ENCODE measurements at regions not wholly inside any gene's neighbourhood (a gene's known extent, or its start where the extent isn't known, plus 50 kb on each side); places are given as distances from the start of the nearest gene placed in this dataset.
A peak's percentile ranks its signal among the peaks of the same experiment; 100 is the strongest.

DNA sequence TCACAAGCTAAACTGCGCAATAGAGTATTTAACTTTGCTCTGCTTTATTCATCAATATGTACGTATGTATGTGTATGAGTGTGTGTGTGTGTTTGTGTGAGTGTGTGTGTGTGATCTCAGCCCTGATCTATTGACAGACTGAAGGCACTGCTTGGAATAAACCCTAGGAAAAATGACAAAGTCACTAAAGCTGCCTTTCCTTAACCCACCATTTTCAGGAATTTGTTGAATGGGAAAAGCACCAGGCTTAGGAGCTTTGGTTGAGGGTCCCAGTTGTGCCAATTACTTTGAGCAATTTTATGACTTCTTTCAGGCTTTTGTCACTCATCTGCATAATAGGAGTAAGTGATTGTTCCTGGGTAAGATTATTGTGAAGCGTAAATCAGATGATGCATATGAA, 108.6 kb upstream of the TLR4 start:
- TF ChIP-seq, protein P1, sequence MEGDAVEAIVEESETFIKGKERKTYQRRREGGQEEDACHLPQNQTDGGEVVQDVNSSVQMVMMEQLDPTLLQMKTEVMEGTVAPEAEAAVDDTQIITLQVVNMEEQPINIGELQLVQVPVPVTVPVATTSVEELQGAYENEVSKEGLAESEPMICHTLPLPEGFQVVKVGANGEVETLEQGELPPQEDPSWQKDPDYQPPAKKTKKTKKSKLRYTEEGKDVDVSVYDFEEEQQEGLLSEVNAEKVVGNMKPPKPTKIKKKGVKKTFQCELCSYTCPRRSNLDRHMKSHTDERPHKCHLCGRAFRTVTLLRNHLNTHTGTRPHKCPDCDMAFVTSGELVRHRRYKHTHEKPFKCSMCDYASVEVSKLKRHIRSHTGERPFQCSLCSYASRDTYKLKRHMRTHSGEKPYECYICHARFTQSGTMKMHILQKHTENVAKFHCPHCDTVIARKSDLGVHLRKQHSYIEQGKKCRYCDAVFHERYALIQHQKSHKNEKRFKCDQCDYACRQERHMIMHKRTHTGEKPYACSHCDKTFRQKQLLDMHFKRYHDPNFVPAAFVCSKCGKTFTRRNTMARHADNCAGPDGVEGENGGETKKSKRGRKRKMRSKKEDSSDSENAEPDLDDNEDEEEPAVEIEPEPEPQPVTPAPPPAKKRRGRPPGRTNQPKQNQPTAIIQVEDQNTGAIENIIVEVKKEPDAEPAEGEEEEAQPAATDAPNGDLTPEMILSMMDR (conservative IDR thresholded peaks at IDR 0.05; ENCODE audit: low read depth) = no peak
- DNase-seq (ENCODE audit: low spot score) = no peak
- ChIA-PET CTCF (no interaction called here), POLR2A (ENCODE audit: low non-redundant PET) (no interaction called here)
- no peak overlapping the region for H3K27ac ChIP-seq

DNA sequence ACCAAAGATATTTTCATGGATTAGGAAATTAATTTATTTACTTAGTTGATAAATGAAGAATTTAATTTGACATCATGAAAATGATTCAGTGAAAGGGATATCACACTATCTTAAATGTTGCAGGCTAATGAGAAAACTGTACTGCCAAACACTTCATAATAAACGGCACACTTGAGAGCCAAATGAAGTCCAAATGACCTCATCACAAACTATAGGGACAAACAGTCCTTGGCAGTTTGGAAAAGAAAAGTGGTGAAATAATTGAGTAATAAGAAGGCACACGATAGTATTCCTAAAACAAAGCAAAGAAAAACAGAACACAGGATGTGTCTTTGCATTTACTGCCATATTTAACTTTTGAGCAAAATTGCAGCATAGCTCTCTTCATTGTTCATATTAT, 116.9 kb upstream of the TLR4 start:
- ChIA-PET CTCF (interaction anchor here (0.6 kb wide), 2 partner anchors 809 to 1164 kb away, joined by 3 read pairs; no protein-coding TSS in a partner anchor), POLR2A (ENCODE audit: low non-redundant PET) (no interaction called here)
- TF ChIP-seq, protein P1 (conservative IDR thresholded peaks at IDR 0.05; ENCODE audit: low read depth) = no peak
- no peak overlapping the region for H3K27ac ChIP-seq
- DNase-seq (ENCODE audit: low spot score) = no peak

DNA sequence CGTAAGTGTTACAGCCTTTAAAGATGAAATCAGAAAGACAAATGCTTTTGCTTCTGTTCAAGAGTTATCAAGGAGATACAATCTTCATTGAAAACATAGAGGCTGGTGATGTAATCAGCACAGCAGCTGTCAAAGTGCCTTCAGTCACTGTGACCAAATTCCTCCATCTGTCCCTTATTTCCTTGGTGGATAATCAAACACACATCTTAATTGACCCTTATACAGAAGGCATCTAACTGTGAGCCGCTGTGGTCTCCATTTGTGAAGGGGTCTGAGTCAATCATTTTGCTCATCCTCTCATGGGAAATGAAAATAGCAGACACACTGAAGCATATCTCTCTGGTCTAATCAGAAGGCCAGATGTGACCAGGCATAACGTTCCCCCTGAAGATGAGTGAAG, 130.1 kb upstream of the TLR4 start:
- no peak overlapping the region for H3K27ac ChIP-seq
- ChIA-PET CTCF (no interaction called here), POLR2A (ENCODE audit: low non-redundant PET) (no interaction called here)
- TF ChIP-seq, protein P1 (conservative IDR thresholded peaks at IDR 0.05; ENCODE audit: low read depth) = no peak
- no peak for DNase-seq (ENCODE audit: low spot score)

DNA sequence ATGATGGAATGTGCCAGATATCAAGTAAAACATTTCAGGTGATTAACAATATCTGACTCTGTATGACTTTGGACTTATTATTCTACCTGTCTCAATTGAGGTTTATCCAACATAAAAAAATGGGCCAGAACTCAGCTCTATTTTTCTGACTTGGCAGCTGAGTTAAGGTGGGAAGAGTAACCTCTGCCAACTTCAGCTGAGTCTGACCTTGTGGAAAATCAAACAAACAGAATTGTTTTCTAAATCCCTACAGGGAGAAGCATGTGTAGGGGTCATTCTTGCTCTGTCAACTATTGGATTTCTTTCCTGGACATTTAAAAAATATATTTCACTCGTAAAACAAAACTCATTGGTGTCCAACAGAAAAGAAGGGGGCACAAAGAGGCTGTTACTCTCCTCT, 139.4 kb upstream of the TLR4 start:
- ChIA-PET POLR2A (ENCODE audit: low non-redundant PET) (no interaction called here), CTCF (no interaction called here)
- H3K27ac ChIP-seq = no peak overlapping the region
- no peak for DNase-seq (ENCODE audit: low spot score)
- TF ChIP-seq, protein P1 (conservative IDR thresholded peaks at IDR 0.05; ENCODE audit: low read depth) = no peak

DNA sequence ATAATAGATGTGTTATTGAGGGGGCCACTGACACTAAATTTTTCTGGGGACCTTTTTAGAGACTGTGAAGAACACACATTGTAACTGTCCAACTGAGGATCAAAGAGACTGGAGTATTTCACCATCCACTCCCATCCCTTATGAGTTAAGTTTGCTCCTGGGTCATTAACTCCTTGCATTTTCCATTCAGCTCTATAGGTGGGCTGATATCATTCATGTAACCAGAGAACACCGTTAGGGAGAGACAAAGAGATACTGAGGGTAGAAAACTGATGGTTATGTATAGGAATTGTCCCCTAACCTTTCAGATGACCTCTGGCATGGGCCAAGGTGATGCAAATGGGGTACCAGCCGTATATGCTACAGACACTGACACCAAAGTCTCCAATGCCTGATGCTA, 142.4 kb upstream of the TLR4 start:
- TF ChIP-seq, protein P1 (conservative IDR thresholded peaks at IDR 0.05; ENCODE audit: low read depth) = no peak
- H3K27ac ChIP-seq = no peak overlapping the region
- ChIA-PET CTCF (no interaction called here), POLR2A (ENCODE audit: low non-redundant PET) (no interaction called here)
- no peak for DNase-seq (ENCODE audit: low spot score)

DNA sequence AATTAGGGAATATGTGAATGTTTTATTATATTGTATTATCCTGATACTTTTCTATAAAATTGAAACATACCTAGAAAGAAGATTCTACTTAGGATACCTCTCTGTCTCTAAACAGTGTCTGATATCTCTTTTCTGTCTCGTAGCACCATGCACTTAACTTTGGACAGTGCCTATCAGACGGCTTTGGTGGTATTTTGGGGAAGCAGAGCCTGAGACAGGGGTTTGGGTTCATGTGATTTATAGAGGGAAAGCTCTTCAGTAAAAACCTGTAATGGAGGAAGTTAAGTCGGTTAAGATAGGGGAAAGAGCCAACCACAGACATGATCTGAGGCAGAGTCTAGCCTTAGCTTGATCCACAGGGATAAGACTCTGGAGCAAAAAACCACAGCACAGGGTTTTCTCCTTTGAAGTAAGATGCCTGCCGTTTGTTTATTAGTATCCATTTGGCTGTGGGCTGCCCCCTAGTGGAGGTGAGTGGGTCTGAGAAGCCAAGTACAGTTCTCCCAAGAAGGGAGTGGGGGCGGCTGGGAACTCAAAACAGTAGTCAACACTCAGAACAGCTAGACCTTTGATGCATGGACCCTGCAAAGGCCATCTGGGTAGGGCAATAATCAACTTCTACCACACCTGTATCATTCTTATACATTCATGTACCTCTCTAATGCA, 141.2 kb upstream of the ASTN2 start:
- no peak for DNase-seq (ENCODE audit: low spot score)
- TF ChIP-seq, protein P1 (conservative IDR thresholded peaks at IDR 0.05; ENCODE audit: low read depth) = peak; percentile 36
- H3K27ac ChIP-seq = no peak overlapping the region
- ChIA-PET CTCF (interaction anchor here (0.6 to 1.0 kb wide), 6 partner anchors 10 to 881 kb away, joined by 3 to 8 read pairs (median 3); no protein-coding TSS in a partner anchor), POLR2A (ENCODE audit: low non-redundant PET) (no interaction called here)
